ENCODE measurements at regions not wholly inside any gene's neighbourhood (a gene's known extent, or its start where the extent isn't known, plus 50 kb on each side); places are given as distances from the start of the nearest gene placed in this dataset.
"Not testable (repeated sequence)": the region's sequence is repeated elsewhere in the genome, so short reads cannot be mapped to it uniquely, and the experiment has no call there.

- Mint-ChIP-seq H3K27me3 (ENCODE audit: low read depth) (peaks cover 4% of the 10 kb centered on the region), H3K4me3 (no peak overlapping the region), H3K9me3 (peaks cover 3% of the 10 kb centered on the region), H3K4me1 (peaks cover 9% of the 10 kb centered on the region), H3K27ac (no peak overlapping the region), H3K36me3 (ENCODE audit: low read depth) (no peaks in the 10 kb centered on the region)
- no peak for TF ChIP-seq CTCF (IDR thresholded peaks at IDR 0.05; ENCODE audit: unreplicated experiment in 3 of 3)
Observed at GRCh38 chr13:21240586-21240985, 64.1 kb downstream of the MRPL57 start.

GRCh38 chr13:21242236-21242635 is 65.8 kb downstream of the MRPL57 start:
- peak in 1 of 3 experiments; percentile 15 for TF ChIP-seq CTCF (IDR thresholded peaks at IDR 0.05; ENCODE audit: unreplicated experiment in 3 of 3)
- peaks cover 6% of the 10 kb centered on the region for H3K4me1 Mint-ChIP-seq
- H3K27ac Mint-ChIP-seq = no peak overlapping the region
- peaks cover 4% of the 10 kb centered on the region for H3K27me3 Mint-ChIP-seq (ENCODE audit: low read depth)
- H3K36me3 Mint-ChIP-seq (ENCODE audit: low read depth) = no peaks in the 10 kb centered on the region
- no peak overlapping the region for H3K4me3 Mint-ChIP-seq
- peaks cover 3% of the 10 kb centered on the region for H3K9me3 Mint-ChIP-seq

GRCh38 chr13:21243045-21243897 is 66.8 kb downstream of the MRPL57 start:
- peaks cover 4% of the 10 kb centered on the region for H3K27me3 Mint-ChIP-seq (ENCODE audit: low read depth)
- H3K27ac Mint-ChIP-seq = peak overlapping the region in 2 of 3 experiments; percentile 4 to 44
- peaks cover 3% of the 10 kb centered on the region for H3K9me3 Mint-ChIP-seq
- peaks cover 6% of the 10 kb centered on the region for H3K4me1 Mint-ChIP-seq
- no peaks in the 10 kb centered on the region for H3K36me3 Mint-ChIP-seq (ENCODE audit: low read depth)
- no peak for TF ChIP-seq CTCF (IDR thresholded peaks at IDR 0.05; ENCODE audit: unreplicated experiment in 3 of 3)
- no peak overlapping the region for H3K4me3 Mint-ChIP-seq

GRCh38 chr13:21243898-21244184 is 67.4 kb downstream of the MRPL57 start:
- peak overlapping the region in 2 of 3 experiments; percentile 4 to 44 for H3K27ac Mint-ChIP-seq
- H3K4me3 Mint-ChIP-seq; H3K9me3 Mint-ChIP-seq; H3K36me3 Mint-ChIP-seq (ENCODE audit: low read depth); H3K27me3 Mint-ChIP-seq (ENCODE audit: low read depth); H3K4me1 Mint-ChIP-seq: not testable (repeated sequence)

GRCh38 chr13:21246761-21247452 is 70.4 kb downstream of the MRPL57 start:
- H3K36me3 Mint-ChIP-seq (ENCODE audit: low read depth) = no peaks in the 10 kb centered on the region
- H3K4me1 Mint-ChIP-seq = peaks cover 6% of the 10 kb centered on the region
- H3K4me3 Mint-ChIP-seq = no peak overlapping the region
- no peak overlapping the region for H3K27ac Mint-ChIP-seq
- peaks cover 4% of the 10 kb centered on the region for H3K27me3 Mint-ChIP-seq (ENCODE audit: low read depth)
- TF ChIP-seq CTCF (IDR thresholded peaks at IDR 0.05; ENCODE audit: unreplicated experiment in 3 of 3) = no peak
- peaks cover 4% of the 10 kb centered on the region for H3K9me3 Mint-ChIP-seq

GRCh38 chr13:21256351-21256761 is 79.9 kb downstream of the MRPL57 start:
- peaks cover 2% of the 10 kb centered on the region for H3K9me3 Mint-ChIP-seq
- H3K4me1 Mint-ChIP-seq = no peaks in the 10 kb centered on the region
- H3K27ac Mint-ChIP-seq = peak overlapping the region in 2 of 3 experiments; percentile 47 to 67
- H3K36me3 Mint-ChIP-seq (ENCODE audit: low read depth) = no peaks in the 10 kb centered on the region
- no peaks in the 10 kb centered on the region for H3K27me3 Mint-ChIP-seq (ENCODE audit: low read depth)
- H3K4me3 Mint-ChIP-seq = no peak overlapping the region
- no peak for TF ChIP-seq CTCF (IDR thresholded peaks at IDR 0.05; ENCODE audit: unreplicated experiment in 3 of 3)

Measured in nephron (organoid).